COLO668 (cell line): ENCODE measurements at regions not wholly inside any gene's neighbourhood (a gene's known extent, or its start where the extent isn't known, plus 50 kb on each side); places are given as distances from the start of the nearest gene placed in this dataset.
A peak's percentile ranks its signal among the peaks of the same experiment; 100 is the strongest.
"Not testable (repeated sequence)": the region's sequence is repeated elsewhere in the genome, so short reads cannot be mapped to it uniquely, and the experiment has no call there.

Experiments
- DNase-seq: peaks from one replicate; lab custom pipeline; 2025; ENCODE audit not compliant: unreplicated experiment; lab: John Stamatoyannopoulos, UW

GRCh38 chr16:33913601-33914000, 454.2 kb downstream of the TP53TG3F start:
- peak; percentile 4 for DNase-seq

- not testable (repeated sequence) for DNase-seq
These were observed 461.5 kb downstream of the TP53TG3F start for GRCh38 chr16:33920761-33921545.

GRCh38 chr16:33922914-33923313, 463.5 kb downstream of the TP53TG3F start:
- not testable (repeated sequence) for DNase-seq

- DNase-seq = not testable (repeated sequence)
These were observed 468.6 kb downstream of the TP53TG3F start for GRCh38 chr16:33928026-33928425.

- DNase-seq = not testable (repeated sequence)
These were observed 472.8 kb downstream of the TP53TG3F start for GRCh38 chr16:33932191-33932590.

GRCh38 chr16:33933039-33933438, 473.6 kb downstream of the TP53TG3F start:
- not testable (repeated sequence) for DNase-seq

- not testable (repeated sequence) for DNase-seq
These were observed 476.4 kb downstream of the TP53TG3F start for GRCh38 chr16:33935766-33936165.

GRCh38 chr16:33938097-33938496, 478.7 kb downstream of the TP53TG3F start:
- not testable (repeated sequence) for DNase-seq

GRCh38 chr16:33961536-33961935, 502.1 kb downstream of the TP53TG3F start:
- DNase-seq = not testable (repeated sequence)

GRCh38 chr16:33965534-33965933, 506.1 kb downstream of the TP53TG3F start:
- not testable (repeated sequence) for DNase-seq

GRCh38 chr16:33966855-33967254, 507.4 kb downstream of the TP53TG3F start:
- not testable (repeated sequence) for DNase-seq

GRCh38 chr16:33974557-33974956, 515.1 kb downstream of the TP53TG3F start:
- not testable (repeated sequence) for DNase-seq

- not testable (repeated sequence) for DNase-seq
These were observed 516.3 kb downstream of the TP53TG3F start for GRCh38 chr16:33975744-33976143.

GRCh38 chr16:33976521-33976920, 517.1 kb downstream of the TP53TG3F start:
- not testable (repeated sequence) for DNase-seq

- not testable (repeated sequence) for DNase-seq
These were observed 519.4 kb downstream of the TP53TG3F start for GRCh38 chr16:33978784-33979183.

GRCh38 chr16:33979613-33980012, 520.2 kb downstream of the TP53TG3F start:
- DNase-seq = not testable (repeated sequence)

- not testable (repeated sequence) for DNase-seq
These were observed 521.3 kb downstream of the TP53TG3F start for GRCh38 chr16:33980736-33981135.

- not testable (repeated sequence) for DNase-seq
These were observed 525.0 kb downstream of the TP53TG3F start for GRCh38 chr16:33984428-33984827.

- DNase-seq = not testable (repeated sequence)
These were observed 527.1 kb downstream of the TP53TG3F start for GRCh38 chr16:33986521-33986920.

GRCh38 chr16:33987348-33987963, 528.0 kb downstream of the TP53TG3F start:
- not testable (repeated sequence) for DNase-seq

- not testable (repeated sequence) for DNase-seq
These were observed 528.6 kb downstream of the TP53TG3F start for GRCh38 chr16:33988012-33988411.

- not testable (repeated sequence) for DNase-seq
These were observed 531.1 kb downstream of the TP53TG3F start for GRCh38 chr16:33990488-33990887.
